PFSK-1 (cell line): ENCODE measurements at regions not wholly inside any gene's neighbourhood (a gene's known extent, or its start where the extent isn't known, plus 50 kb on each side); places are given as distances from the start of the nearest gene placed in this dataset.

Experiments used
- FOXP2 ChIP-seq: optimal IDR thresholded peaks from 2 replicates; pipeline ENCODE3; 2011; ENCODE audit warnings: borderline replicate concordance, control low read depth, inconsistent platforms; ENCODE audit not compliant: insufficient read depth; ENCODE audit errors: extremely low read length, extremely low read depth
- POLR2AphosphoS5 ChIP-seq: IDR thresholded peaks from 2 replicates; pipeline ENCODE4 v1.6.1; 2012; ENCODE audit warnings: low read depth, mild to moderate bottlenecking, control low read depth, low read length, moderate library complexity
- SIN3A ChIP-seq: IDR thresholded peaks from 2 replicates; pipeline ENCODE4 v1.6.1; 2012; ENCODE audit warnings: mild to moderate bottlenecking, low read length, moderate library complexity, borderline replicate concordance; ENCODE audit not compliant: insufficient read depth
- TAF1 ChIP-seq: IDR thresholded peaks from 2 replicates; pipeline ENCODE4 v1.6.1; 2012; ENCODE audit warnings: low read length, control low read depth, borderline replicate concordance; ENCODE audit not compliant: insufficient read depth
- TF ChIP-seq, protein P1 (sequence below), 2 experiments: IDR thresholded peaks; 2 replicates each; pipeline versions ENCODE4 v1.6.1 to v1.8.0; 2011 to 2012; ENCODE audit warnings: low read depth in 2 of 2, low read length in 2 of 2, control low read depth in 1 of 2, inconsistent platforms in 1 of 2, mild to moderate bottlenecking in 1 of 2, moderate library complexity in 1 of 2; ENCODE audit not compliant: insufficient read depth in 1 of 2

DNA sequence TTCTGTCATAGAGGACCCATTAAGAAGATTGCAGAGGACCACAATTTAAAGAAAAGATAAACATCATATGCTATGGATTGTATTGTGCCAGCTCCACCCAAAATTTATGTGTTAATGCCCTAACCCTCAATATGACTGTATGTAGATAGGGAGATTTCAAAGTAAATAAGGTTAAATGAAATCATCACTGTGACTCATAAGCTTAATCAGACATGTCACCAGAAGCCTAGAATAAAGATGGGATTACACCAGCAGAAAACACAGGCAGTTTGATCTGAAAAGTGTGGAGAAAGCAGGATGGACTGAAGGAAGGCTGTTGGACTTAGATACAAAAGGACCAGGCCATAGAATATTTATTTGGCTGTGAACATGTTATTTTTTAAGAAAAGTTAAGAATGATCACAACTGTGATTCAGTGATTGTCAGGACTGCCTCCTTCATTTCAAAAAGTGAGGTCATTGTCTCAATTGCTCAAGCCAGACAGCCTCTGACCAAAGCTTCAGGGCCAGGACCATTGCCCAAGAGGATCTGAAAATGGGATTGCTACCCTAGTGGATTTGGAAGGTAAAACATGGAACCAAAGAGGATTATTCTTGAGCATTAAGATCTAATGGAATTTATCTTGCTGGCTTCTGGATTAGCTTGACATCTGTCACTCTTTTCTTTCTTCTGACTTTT, 270.8 kb upstream of the POM121L12 start:
- TF ChIP-seq, protein P1, sequence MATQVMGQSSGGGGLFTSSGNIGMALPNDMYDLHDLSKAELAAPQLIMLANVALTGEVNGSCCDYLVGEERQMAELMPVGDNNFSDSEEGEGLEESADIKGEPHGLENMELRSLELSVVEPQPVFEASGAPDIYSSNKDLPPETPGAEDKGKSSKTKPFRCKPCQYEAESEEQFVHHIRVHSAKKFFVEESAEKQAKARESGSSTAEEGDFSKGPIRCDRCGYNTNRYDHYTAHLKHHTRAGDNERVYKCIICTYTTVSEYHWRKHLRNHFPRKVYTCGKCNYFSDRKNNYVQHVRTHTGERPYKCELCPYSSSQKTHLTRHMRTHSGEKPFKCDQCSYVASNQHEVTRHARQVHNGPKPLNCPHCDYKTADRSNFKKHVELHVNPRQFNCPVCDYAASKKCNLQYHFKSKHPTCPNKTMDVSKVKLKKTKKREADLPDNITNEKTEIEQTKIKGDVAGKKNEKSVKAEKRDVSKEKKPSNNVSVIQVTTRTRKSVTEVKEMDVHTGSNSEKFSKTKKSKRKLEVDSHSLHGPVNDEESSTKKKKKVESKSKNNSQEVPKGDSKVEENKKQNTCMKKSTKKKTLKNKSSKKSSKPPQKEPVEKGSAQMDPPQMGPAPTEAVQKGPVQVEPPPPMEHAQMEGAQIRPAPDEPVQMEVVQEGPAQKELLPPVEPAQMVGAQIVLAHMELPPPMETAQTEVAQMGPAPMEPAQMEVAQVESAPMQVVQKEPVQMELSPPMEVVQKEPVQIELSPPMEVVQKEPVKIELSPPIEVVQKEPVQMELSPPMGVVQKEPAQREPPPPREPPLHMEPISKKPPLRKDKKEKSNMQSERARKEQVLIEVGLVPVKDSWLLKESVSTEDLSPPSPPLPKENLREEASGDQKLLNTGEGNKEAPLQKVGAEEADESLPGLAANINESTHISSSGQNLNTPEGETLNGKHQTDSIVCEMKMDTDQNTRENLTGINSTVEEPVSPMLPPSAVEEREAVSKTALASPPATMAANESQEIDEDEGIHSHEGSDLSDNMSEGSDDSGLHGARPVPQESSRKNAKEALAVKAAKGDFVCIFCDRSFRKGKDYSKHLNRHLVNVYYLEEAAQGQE (IDR thresholded peaks at IDR 0.05; ENCODE audit: insufficient read depth in 1 of 2, low read depth in 2 of 2, low read length in 2 of 2) = no peak
- no peak for TF ChIP-seq FOXP2
- no peak for TF ChIP-seq SIN3A
- TF ChIP-seq POLR2AphosphoS5 = no peak
- TF ChIP-seq TAF1 = no peak

DNA sequence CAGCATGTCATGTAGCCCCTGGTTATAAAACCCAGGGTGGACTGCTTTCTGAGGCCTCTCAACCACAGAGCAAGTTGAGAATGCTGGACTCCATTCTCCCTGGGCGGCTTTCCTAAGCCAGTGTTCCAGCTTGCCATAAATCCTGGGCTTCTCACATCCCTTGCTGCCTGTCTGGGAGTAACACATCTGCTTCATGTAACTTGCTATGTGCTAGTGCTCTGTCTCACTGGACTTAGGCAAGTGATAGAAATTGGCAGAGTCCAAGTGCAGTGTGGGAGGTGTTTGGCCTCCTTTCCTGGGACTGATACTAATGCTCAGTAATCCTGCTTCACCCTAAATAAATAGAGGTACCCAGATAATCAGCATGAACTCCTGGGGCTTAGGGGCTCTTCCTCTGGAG, 277.1 kb upstream of the POM121L12 start:
- TF ChIP-seq, protein P1 (IDR thresholded peaks at IDR 0.05; ENCODE audit: insufficient read depth in 1 of 2, low read depth in 2 of 2, low read length in 2 of 2) = no peak
- TF ChIP-seq POLR2AphosphoS5 = no peak

DNA sequence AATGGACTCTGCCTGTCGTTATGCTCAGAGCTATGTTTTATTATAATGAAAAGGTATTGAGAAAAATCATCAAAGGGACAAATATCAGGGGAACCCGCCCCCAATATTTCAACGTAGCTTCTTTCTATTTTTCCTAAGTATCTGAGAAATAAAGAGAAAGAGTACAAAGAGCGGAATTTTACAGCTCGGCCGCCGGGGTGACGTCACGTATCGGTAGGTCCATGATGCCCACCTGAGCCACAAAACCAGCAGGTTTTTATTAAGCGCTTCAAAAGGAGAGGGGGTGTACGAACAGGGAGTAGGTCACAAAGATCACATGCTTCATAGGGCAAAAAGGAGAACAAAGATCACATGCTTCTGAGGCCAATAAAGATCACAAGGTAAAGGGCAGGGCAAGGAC, 281.6 kb upstream of the POM121L12 start:
- TF ChIP-seq FOXP2 (no peak), TAF1 (no peak), SIN3A (no peak), POLR2AphosphoS5 (no peak)
- TF ChIP-seq, protein P1 (IDR thresholded peaks at IDR 0.05; ENCODE audit: insufficient read depth in 1 of 2, low read depth in 2 of 2, low read length in 2 of 2) = no peak

DNA sequence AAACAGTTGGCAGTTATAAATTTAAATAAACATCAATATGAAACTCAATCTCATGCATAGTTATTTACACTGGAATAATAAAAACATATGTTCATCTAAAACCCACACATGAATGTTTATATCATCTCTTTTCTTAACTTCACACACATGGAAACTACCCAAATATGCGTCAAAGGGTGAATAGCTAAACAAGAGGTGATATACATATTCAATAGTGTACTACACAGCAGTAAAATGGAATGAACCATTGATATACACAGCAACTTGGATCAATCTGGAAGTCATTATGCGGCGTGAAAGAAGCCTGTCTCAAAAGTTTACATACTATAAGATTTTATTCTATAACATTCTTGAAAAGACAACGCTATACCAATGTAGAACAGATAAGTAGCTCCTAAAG, 282.5 kb upstream of the POM121L12 start:
- TF ChIP-seq POLR2AphosphoS5 = no peak
- TF ChIP-seq TAF1 = no peak
- TF ChIP-seq SIN3A = no peak
- TF ChIP-seq, protein P1 (IDR thresholded peaks at IDR 0.05; ENCODE audit: insufficient read depth in 1 of 2, low read depth in 2 of 2, low read length in 2 of 2) = no peak

DNA sequence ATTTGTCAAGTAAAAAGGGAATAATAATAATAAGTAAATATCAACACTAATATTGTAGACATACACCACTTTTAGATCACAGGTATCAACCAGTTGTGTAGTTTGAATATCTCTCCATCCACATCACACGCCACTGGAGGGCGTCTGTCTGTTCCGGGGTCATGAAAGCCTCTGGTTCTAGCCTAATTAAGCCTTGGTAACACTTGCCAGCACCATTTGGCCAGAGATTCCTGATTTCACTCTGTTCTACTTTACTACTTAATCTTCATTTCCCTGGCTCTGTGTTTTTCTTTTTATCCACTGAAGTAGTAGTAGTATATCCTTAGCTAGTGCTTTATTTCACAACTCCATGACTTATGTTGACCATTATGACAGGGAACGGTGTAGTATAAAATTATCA, 285.6 kb upstream of the POM121L12 start:
- TF ChIP-seq TAF1 = no peak
- TF ChIP-seq FOXP2 = no peak
- TF ChIP-seq, protein P1 (IDR thresholded peaks at IDR 0.05; ENCODE audit: insufficient read depth in 1 of 2, low read depth in 2 of 2, low read length in 2 of 2) = no peak
- TF ChIP-seq SIN3A = no peak
- no peak for TF ChIP-seq POLR2AphosphoS5
